GM19324 (cell line): ENCODE measurements at regions not wholly inside any gene's neighbourhood (a gene's known extent, or its start where the extent isn't known, plus 50 kb on each side); places are given as distances from the start of the nearest gene placed in this dataset.

Source experiments
- ATAC-seq: cut with Tn5 transposase; IDR thresholded peaks from one replicate; pipeline ENCODE4 v1.9.1; 2021; ENCODE audit warnings: mild to moderate bottlenecking, moderate library complexity; ENCODE audit not compliant: unreplicated experiment, low FRiP score

DNA sequence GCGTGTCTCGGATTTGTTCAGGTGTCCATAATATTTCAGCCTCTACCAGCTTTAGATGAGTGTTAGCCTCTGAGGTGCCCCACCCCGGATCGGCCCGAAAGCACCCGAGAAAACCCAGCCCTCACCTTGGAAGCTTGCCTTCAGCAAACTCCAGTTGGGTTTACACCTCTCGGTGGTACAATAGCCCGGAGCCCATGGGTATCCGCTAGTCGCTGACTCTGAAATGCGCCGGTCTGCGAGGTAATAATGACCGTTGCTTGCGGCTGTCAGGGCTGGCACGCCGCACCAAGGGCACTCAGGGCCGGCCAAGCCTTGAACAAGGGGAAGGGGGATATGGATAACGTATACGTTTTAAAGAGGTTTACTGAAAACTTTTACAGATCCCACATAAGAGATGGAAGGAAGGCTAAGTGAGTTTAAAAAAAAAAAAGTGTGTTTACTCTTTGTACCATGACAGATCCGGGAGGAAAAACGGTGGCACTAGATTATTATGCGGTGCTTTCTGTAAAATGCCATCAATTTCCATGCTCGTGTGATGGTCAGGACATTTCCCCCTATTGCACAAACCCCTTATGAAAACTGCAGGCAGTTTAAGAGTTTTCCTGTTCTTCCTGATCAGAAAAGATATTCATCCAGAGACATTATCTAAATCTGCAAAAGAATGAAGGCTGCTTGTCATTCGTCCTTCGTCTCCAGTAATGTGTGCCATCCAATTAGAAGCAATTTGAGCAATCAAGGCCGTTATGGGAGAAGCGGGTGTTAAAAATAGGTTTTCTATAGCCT lies 124.2 kb downstream of the TMEM161B start:
- ATAC-seq, result no peak

GRCh38 chr5:88143693-88144218 lies 124.9 kb downstream of the TMEM161B start:
- no peak for ATAC-seq

DNA sequence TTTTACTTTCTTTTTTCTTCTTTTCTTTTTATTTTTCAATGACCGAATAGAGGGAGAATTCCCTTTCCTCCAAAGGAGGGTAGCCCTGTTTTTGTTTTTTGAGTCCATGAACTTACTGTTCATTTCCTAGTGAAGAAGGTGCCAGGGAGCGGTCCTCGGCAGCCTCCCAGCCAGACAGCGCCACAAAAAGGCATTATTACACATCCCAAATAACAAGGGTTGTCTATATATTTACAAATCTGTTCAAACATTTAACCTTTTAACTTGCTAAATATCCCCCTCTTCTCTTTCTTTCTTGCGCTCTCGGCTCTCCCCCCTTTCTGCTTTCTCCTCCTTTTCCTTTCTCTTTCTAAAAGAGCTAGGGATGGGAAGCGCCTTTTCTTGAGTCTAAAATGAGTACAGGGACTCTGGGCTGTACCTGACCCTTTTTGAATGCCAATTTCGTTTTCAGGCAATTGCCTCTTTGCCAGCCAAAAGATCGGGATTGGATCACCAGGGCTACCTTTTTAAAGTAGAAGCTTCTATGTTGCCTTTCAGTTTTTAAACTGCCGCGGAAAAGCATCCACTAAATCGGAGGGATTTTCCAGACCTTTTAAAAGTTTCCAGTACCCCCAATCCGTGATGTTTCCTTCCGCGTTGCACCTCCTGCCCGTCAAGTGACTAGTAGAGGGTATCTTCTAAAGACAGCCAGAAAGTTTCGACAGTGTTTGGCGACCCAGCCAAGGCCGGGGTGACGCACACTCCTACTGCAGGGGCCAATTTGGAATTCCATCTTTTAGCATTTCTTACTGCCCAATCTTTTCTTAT lies 125.6 kb downstream of the TMEM161B start:
- ATAC-seq, result no peak

DNA sequence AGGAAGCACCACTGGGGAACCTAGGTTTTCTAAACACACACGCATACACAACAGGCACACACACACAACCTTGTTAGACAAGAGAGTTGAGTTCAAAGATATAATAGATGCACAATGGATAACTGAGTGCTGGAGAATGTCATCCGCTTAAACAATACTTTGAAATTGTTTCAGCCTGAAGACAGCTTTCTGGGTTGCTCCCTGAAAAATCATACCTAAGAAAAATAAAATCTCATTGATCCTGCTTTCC lies 126.1 kb downstream of the TMEM161B start:
- no peak for ATAC-seq

GRCh38 chr5:88140856-88141752 lies 127.5 kb downstream of the TMEM161B start:
- ATAC-seq, result peak; percentile 82

GRCh38 chr5:88140396-88140855 lies 128.2 kb downstream of the TMEM161B start:
- no peak for ATAC-seq

GRCh38 chr5:88130211-88130815 lies 138.3 kb downstream of the TMEM161B start:
- ATAC-seq, result no peak

- no peak for ATAC-seq
These were observed 139.8 kb downstream of the TMEM161B start for GRCh38 chr5:88128813-88129212.

- ATAC-seq, result no peak
These were observed 149.0 kb downstream of the TMEM161B start for GRCh38 chr5:88119535-88120125.

DNA sequence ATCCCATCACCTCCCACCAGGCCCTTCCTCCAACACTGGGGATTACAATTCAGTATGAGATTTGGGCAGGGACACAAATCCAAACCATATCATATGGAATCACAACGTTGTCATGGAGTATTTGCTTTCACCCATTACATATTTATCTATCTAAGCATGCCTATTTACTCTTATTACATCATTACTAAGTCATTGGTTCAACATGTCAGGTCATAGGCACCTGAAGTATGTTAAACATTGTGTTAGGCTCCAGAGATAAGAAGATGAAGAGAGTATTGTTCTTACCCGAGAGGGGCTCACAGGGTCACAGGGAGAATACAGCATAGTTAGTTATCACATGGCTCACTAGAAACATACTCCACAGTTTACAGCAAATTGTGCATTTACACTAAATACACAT lies 150.5 kb downstream of the TMEM161B start:
- no peak for ATAC-seq

GRCh38 chr5:88117546-88117945 lies 151.1 kb downstream of the TMEM161B start:
- no peak for ATAC-seq

GRCh38 chr5:88116396-88116795 lies 152.2 kb downstream of the TMEM161B start:
- ATAC-seq, result no peak

DNA sequence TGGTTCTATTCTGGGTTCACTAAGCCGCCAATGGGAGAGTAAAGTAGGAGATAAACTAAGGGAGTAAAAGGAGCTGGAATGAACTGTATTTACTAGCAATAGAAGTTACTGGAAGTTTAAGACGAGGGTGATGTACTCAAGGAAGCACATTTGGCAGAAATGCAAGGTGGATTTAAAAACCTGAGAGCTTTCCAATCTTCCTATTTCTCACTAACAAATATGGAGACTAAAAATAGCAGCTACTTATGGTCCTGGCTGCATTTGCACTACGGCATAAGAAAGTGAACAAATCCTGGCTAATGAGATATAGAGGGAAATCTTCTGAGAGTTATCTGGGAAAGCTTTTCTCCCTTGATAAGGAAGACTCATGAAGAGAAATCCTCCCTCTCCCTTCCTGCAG lies 153.4 kb downstream of the TMEM161B start:
- ATAC-seq, result no peak

GRCh38 chr5:88113429-88113828 lies 155.2 kb downstream of the TMEM161B start:
- ATAC-seq, result no peak

DNA sequence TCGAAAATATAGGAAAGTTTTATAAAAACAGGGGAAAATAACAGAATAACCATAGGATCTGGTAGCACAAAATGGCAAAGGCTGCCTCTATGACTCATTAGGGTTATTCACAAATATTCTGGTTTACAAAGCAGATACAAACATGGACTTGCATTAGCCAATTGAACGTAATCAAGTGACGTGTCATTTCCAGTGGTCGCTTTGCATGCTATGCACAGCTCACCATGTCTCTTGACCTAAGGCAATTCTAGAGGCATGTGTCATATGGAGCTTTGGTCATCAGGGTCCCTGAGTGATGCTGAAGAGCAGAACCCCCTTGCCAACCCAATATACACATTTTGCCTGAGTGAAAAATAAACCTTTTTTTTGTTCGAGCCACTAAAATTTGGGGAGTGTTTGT lies 158.8 kb downstream of the TMEM161B start:
- ATAC-seq, result no peak

DNA sequence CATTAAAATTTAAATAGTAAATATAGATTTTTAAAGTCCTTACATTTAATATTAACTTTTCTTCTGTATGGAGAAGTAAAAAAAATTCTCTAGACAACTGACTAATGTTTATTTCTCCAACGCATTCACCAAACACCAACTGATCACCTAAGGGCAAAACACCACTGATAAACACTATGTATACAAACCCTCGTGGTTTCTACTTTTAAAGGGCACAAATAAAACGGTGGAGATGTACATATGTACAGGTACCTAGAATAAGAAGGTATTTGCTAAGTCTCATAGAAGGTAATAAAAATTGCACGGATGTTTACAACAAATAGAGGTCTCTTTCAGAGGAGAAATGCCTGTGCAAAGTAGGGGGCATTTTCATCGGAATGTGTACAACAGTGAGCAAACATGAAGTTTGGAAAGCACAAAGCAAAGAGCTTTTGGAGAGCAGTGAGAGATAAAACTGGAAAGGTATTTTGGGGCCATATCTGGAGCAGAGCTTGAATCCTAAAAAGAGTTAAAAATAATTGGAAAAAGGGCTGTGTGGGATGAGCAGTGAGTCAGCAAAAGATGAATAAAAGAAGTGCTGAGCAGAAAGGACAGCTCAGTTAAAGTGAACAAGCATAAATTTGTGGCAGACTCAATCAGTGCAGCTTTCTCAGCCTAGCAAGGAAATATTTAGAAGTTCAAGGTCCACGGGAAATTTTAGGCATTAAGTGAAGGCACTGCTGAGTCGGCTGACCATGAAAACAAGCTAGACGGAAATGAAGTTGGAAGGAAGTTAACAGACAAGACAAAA lies 160.0 kb downstream of the TMEM161B start:
- ATAC-seq, result no peak

DNA sequence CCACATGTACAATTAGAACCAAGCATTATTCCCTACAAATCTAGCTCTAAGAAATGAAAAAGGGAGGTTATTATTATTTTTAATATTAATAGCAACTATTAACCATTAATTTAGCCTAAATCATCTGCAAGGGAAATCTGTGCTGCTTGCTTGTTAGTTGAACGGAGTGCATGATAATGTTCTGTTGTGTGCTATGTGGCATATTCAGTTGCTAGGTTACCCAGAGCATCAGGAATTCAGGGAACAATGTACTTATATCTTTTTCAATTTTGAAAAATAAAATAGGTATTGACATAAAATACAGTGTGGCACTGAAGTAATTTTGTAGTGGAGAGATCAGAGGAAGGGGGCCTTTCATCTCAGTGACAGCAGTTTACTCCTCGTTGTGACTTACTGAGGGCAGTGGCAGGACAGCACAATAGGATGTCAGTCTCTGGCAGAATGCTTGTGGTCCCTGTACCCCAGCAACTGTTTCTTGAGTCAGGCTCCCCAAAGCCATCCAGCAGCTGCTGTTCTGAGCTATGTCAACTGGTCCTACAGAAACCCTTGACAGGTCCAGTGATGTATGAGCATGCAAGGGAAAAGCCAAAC lies 173.6 kb downstream of the TMEM161B start:
- no peak for ATAC-seq

DNA sequence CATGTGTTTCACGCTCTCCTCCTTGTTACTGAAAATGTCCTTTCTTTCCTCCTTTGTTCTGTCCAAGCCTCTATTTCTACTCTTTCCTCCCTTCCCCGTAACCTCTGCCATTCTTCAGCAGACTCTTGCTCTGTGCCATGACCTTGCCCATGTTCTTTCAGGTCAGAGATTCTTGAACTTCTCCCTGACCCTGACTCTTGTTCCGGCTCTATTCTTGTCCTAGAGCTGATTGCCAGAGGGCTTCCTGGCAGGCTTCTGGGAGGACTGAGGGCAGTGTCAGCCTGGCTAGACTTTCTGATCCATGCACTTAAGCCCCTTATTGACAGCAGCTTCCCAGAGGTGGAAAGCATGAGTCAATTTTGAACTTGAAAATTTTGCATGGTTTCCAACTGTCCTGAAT lies 174.2 kb downstream of the TMEM161B start:
- no peak for ATAC-seq

- ATAC-seq, result no peak
These were observed 174.9 kb downstream of the TMEM161B start for GRCh38 chr5:88093765-88094164.
